GM13977 (cell line): ENCODE measurements at regions not wholly inside any gene's neighbourhood (a gene's known extent, or its start where the extent isn't known, plus 50 kb on each side); places are given as distances from the start of the nearest gene placed in this dataset.

ENCODE experiments used
- DNase-seq: peaks from one replicate; pipeline ENCODE4 v3.0.0; 2012; ENCODE audit warnings: low spot score
- in situ Hi-C: fragments of 300-500 bp; cut with MboI; formaldehyde crosslinking; loops from one replicate; pipeline ENCODE4 v1.12.0; 2022; ENCODE audit warnings: low sequenced_read_pairs, low pct_unique_long_range_greater_than_20kb, mixed read lengths, inconsistent platforms; ENCODE audit not compliant: unreplicated experiment
- TF ChIP-seq, protein P1 (sequence below): IDR thresholded peaks from 2 replicates; pipeline ENCODE4 v1.5.1; 2012; ENCODE audit warnings: mild to moderate bottlenecking, control low read depth; ENCODE audit not compliant: insufficient read depth; ENCODE audit errors: extremely low read depth, missing control alignments

DNA sequence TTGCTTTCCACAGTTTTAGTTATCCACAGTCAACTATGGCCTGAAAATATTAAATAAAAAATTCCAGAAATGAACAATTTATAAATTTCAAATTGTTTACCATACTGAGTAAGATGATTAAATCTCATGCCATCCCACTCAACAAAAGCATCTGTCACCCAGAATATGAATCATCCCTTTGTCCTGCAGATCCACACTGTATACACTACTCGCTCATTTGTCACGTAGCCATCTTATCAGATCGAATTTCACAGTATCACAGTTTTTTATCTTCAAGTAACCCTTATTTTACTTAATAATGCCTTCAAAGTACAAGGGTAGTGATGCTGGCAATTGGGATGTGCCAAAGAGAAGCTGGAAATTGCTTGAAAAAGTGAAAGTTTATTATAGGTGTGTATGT is 291.8 kb upstream of the LRATD1 start:
- TF ChIP-seq, protein P1, sequence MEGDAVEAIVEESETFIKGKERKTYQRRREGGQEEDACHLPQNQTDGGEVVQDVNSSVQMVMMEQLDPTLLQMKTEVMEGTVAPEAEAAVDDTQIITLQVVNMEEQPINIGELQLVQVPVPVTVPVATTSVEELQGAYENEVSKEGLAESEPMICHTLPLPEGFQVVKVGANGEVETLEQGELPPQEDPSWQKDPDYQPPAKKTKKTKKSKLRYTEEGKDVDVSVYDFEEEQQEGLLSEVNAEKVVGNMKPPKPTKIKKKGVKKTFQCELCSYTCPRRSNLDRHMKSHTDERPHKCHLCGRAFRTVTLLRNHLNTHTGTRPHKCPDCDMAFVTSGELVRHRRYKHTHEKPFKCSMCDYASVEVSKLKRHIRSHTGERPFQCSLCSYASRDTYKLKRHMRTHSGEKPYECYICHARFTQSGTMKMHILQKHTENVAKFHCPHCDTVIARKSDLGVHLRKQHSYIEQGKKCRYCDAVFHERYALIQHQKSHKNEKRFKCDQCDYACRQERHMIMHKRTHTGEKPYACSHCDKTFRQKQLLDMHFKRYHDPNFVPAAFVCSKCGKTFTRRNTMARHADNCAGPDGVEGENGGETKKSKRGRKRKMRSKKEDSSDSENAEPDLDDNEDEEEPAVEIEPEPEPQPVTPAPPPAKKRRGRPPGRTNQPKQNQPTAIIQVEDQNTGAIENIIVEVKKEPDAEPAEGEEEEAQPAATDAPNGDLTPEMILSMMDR = no peak
- in situ Hi-C loops = no loop called here
- DNase-seq = no peak

DNA sequence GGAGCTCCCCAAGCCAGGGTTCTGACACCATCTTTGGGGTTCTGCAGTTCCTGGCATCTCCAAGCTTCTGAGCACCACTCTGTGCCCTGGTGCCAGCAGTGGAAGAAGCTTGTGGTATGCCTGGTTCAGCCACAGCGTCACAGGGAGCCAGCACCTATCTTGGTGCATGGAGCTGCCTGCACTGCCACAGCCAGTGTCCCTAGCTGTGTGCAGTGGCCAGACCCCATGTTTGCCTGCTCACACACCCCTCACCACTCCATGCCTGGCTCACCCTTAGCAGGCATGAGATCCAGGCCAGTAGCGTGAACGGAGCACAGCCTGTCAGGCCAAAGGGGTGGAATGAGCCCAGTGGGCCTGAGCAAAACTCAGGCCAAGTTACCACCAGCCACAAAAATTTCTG is 290.2 kb upstream of the LRATD1 start:
- DNase-seq = no peak
- TF ChIP-seq, protein P1 = no peak
- in situ Hi-C loops = no loop called here

DNA sequence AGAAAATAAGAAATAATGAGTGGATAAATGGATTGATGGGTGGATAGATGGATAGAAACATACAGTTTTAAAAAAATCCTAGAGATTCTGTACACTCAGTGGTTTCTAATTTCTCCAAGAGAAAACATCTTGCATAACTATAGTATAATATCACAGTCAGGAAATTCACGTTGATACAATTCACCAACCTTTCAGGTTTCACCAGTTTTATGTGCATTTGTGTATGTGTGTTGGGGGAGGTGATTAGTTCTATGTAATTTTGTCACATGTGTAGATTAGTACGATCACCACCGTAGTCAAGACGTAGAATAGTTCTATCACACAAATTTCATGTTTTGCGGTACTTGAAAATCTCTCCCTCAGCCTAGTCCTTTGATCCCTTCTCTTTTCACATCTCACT is 288.2 kb upstream of the LRATD1 start:
- TF ChIP-seq, protein P1 = no peak
- in situ Hi-C loops = no loop called here
- DNase-seq = no peak

DNA sequence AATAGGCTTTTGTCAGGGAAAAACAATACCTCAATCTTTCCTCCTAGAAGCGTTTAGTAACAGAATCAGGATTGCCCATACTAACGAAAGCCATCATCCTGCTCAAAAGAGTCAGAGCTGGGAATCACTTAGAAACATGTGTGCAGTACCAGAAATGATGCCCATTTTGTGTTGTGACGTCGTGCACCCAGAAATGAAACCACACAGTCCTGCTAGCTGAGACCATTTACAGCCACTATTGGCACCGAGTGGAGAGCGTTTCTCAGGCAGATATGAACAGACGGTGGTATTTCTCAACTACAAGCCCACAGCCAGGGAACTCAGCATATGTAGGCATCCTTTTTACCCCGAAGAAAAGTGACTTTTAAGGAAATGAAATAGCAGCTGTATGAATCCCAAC is 284.3 kb upstream of the LRATD1 start:
- DNase-seq = no peak
- TF ChIP-seq, protein P1 = no peak
- in situ Hi-C loops = no loop called here

DNA sequence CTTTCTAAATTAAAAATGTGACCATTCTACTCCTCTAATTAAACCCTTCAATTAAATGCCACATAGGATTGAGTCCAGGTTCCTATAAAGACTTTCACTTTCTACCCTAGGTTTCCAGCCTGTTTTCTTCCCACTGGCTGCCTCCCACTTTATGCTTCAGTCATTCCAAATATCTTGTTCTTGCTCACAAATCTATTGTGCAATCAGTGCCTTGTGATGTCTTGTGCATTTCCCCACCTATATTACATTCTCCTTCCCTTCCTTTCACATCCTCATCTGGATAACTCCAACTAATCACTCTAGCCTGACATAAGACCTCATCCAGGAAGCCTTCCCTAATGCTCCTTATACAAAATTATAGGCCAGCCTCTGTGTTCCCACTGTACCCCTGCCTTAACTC is 281.7 kb upstream of the LRATD1 start:
- TF ChIP-seq, protein P1 = no peak
- in situ Hi-C loops = no loop called here
- DNase-seq = no peak

DNA sequence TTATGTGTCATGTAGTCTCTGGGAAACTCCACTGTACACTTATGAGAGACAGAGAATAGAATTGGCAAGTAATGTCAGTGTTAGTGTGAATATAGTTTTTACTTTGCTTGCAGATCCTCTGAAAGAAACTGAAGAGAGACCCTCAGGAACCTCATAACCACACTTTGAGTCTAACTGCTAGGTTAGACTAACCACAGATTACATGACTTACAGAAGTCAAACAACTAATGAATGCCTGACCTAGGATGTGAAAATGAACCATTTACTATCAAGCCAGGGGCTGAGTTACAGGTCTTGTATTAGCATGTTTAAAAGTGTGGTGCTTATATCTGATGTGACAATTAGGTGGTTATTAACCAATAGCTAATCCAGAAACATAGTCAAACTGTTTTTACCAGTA is 280.4 kb upstream of the LRATD1 start:
- in situ Hi-C loops = no loop called here
- TF ChIP-seq, protein P1 = no peak
- DNase-seq = no peak

DNA sequence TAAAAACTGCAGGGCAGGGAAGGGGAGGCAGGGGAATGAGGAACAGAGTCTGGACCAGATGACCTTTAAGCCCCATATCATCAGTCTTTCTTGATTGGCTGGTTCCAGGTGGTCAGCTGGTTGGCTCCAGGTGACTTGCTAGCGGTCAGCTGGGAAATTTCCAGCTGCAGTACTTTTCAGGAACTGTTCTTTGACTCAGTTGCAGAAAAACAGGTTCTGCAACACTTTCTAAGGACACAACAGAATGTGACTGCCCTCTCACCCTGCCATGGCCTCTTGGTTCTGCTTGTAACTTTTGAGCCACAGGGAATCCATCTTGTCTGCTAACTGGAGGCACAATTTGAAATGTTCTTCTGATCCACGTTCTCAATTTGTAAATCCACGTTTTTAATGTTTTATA is 278.3 kb upstream of the LRATD1 start:
- in situ Hi-C loops = no loop called here
- DNase-seq = no peak

More for the DNA sequence above, 278.3 kb upstream of the LRATD1 start:
- TF ChIP-seq, protein P1 = no peak
